H4 (cell line): ENCODE measurements at regions not wholly inside any gene's neighbourhood (a gene's known extent, or its start where the extent isn't known, plus 50 kb on each side); places are given as distances from the start of the nearest gene placed in this dataset.

Experiments
- DNase-seq: peaks from one replicate; pipeline ENCODE4 v3.0.0-alpha.2; 2015; ENCODE audit warnings: low spot score

- DNase-seq = peak; percentile 82
These were observed 86.0 kb upstream of the PFKP start for GRCh38 chr10:2981361-2981801.

GRCh38 chr10:2980791-2981360, 86.5 kb upstream of the PFKP start:
- DNase-seq = no peak

GRCh38 chr10:2980116-2980515, 87.2 kb upstream of the PFKP start:
- no peak for DNase-seq

- no peak for DNase-seq
These were observed 88.0 kb upstream of the PFKP start for GRCh38 chr10:2979306-2979705.

GRCh38 chr10:2978574-2979273, 88.6 kb upstream of the PFKP start:
- DNase-seq = no peak

- DNase-seq = peak; percentile 58
These were observed 89.2 kb upstream of the PFKP start for GRCh38 chr10:2978111-2978510.

GRCh38 chr10:2974503-2975207, 92.7 kb upstream of the PFKP start:
- DNase-seq = no peak

GRCh38 chr10:2974083-2974482, 93.3 kb upstream of the PFKP start:
- DNase-seq = no peak

GRCh38 chr10:2972810-2973209, 94.5 kb upstream of the PFKP start:
- no peak for DNase-seq

GRCh38 chr10:2972216-2972615, 95.1 kb upstream of the PFKP start:
- DNase-seq = no peak

GRCh38 chr10:2970190-2970823, 97.0 kb upstream of the PFKP start:
- no peak for DNase-seq

GRCh38 chr10:2968401-2969058, 98.8 kb upstream of the PFKP start:
- DNase-seq = peak; percentile 24

GRCh38 chr10:2966134-2966533, 101.2 kb upstream of the PFKP start:
- DNase-seq = no peak

GRCh38 chr10:2964632-2965296, 102.6 kb upstream of the PFKP start:
- DNase-seq = no peak

- no peak for DNase-seq
These were observed 103.3 kb upstream of the PFKP start for GRCh38 chr10:2963889-2964631.

GRCh38 chr10:2962194-2962593, 105.2 kb upstream of the PFKP start:
- DNase-seq = no peak

GRCh38 chr10:2958659-2959058, 108.7 kb upstream of the PFKP start:
- DNase-seq = no peak

- DNase-seq = no peak
These were observed 109.6 kb upstream of the PFKP start for GRCh38 chr10:2957785-2958184.

- DNase-seq = no peak
These were observed 112.3 kb upstream of the PFKP start for GRCh38 chr10:2955064-2955463.

- no peak for DNase-seq
These were observed 113.9 kb upstream of the PFKP start for GRCh38 chr10:2953495-2953894.
